ENCODE measurements at regions not wholly inside any gene's neighbourhood (a gene's known extent, or its start where the extent isn't known, plus 50 kb on each side); places are given as distances from the start of the nearest gene placed in this dataset.

GRCh38 chr9:71592400-71592799 lies 175.9 kb downstream of the CEMIP2 start:
- TF ChIP-seq CTCF (IDR thresholded peaks at IDR 0.05; ENCODE audit: partially characterized antibody, unreplicated experiment), result no peak
- H3K27me3 Mint-ChIP-seq (ENCODE audit: unreplicated experiment), result no peaks in the 10 kb centered on the region
- H3K27ac Mint-ChIP-seq (ENCODE audit: unreplicated experiment), result no peak overlapping the region
- no peak overlapping the region for H3K4me3 Mint-ChIP-seq (ENCODE audit: unreplicated experiment)
- H3K9me3 Mint-ChIP-seq (ENCODE audit: unreplicated experiment), result peaks cover 2% of the 10 kb centered on the region
- H3K36me3 Mint-ChIP-seq (ENCODE audit: unreplicated experiment), result peaks cover 5% of the 10 kb centered on the region
- no peak for DNase-seq
- H3K4me1 Mint-ChIP-seq (ENCODE audit: low read depth, unreplicated experiment), result no peaks in the 10 kb centered on the region

GRCh38 chr9:71590362-71590761 lies 178.0 kb downstream of the CEMIP2 start:
- Mint-ChIP-seq H3K27ac (ENCODE audit: unreplicated experiment) (no peak overlapping the region), H3K27me3 (ENCODE audit: unreplicated experiment) (no peaks in the 10 kb centered on the region), H3K4me1 (ENCODE audit: low read depth, unreplicated experiment) (no peaks in the 10 kb centered on the region), H3K4me3 (ENCODE audit: unreplicated experiment) (no peak overlapping the region), H3K9me3 (ENCODE audit: unreplicated experiment) (no peaks in the 10 kb centered on the region), H3K36me3 (ENCODE audit: unreplicated experiment) (no peaks in the 10 kb centered on the region)
- DNase-seq, result no peak
- no peak for TF ChIP-seq CTCF (IDR thresholded peaks at IDR 0.05; ENCODE audit: partially characterized antibody, unreplicated experiment)

- no peak overlapping the region for H3K27ac Mint-ChIP-seq (ENCODE audit: unreplicated experiment)
- DNase-seq, result no peak
- no peaks in the 10 kb centered on the region for H3K9me3 Mint-ChIP-seq (ENCODE audit: unreplicated experiment)
- TF ChIP-seq CTCF (IDR thresholded peaks at IDR 0.05; ENCODE audit: partially characterized antibody, unreplicated experiment), result no peak
- H3K4me3 Mint-ChIP-seq (ENCODE audit: unreplicated experiment), result no peak overlapping the region
- no peaks in the 10 kb centered on the region for H3K36me3 Mint-ChIP-seq (ENCODE audit: unreplicated experiment)
- no peaks in the 10 kb centered on the region for H3K27me3 Mint-ChIP-seq (ENCODE audit: unreplicated experiment)
- no peaks in the 10 kb centered on the region for H3K4me1 Mint-ChIP-seq (ENCODE audit: low read depth, unreplicated experiment)
Observed at GRCh38 chr9:71589612-71590011, 178.7 kb downstream of the CEMIP2 start.

GRCh38 chr9:71587576-71588362 lies 180.5 kb downstream of the CEMIP2 start:
- no peak for TF ChIP-seq CTCF (IDR thresholded peaks at IDR 0.05; ENCODE audit: partially characterized antibody, unreplicated experiment)
- H3K9me3 Mint-ChIP-seq (ENCODE audit: unreplicated experiment), result no peaks in the 10 kb centered on the region
- no peak overlapping the region for H3K4me3 Mint-ChIP-seq (ENCODE audit: unreplicated experiment)
- peaks cover 9% of the 10 kb centered on the region for H3K4me1 Mint-ChIP-seq (ENCODE audit: low read depth, unreplicated experiment)
- H3K27ac Mint-ChIP-seq (ENCODE audit: unreplicated experiment), result no peak overlapping the region
- no peak for DNase-seq
- no peaks in the 10 kb centered on the region for H3K36me3 Mint-ChIP-seq (ENCODE audit: unreplicated experiment)
- no peaks in the 10 kb centered on the region for H3K27me3 Mint-ChIP-seq (ENCODE audit: unreplicated experiment)

GRCh38 chr9:71583792-71584191 lies 184.5 kb downstream of the CEMIP2 start:
- H3K36me3 Mint-ChIP-seq (ENCODE audit: unreplicated experiment), result no peaks in the 10 kb centered on the region
- no peak overlapping the region for H3K4me3 Mint-ChIP-seq (ENCODE audit: unreplicated experiment)
- H3K27ac Mint-ChIP-seq (ENCODE audit: unreplicated experiment), result no peak overlapping the region
- TF ChIP-seq CTCF (IDR thresholded peaks at IDR 0.05; ENCODE audit: partially characterized antibody, unreplicated experiment), result no peak
- H3K27me3 Mint-ChIP-seq (ENCODE audit: unreplicated experiment), result no peaks in the 10 kb centered on the region
- no peak for DNase-seq
- H3K4me1 Mint-ChIP-seq (ENCODE audit: low read depth, unreplicated experiment), result peaks cover 27% of the 10 kb centered on the region
- peaks cover 3% of the 10 kb centered on the region for H3K9me3 Mint-ChIP-seq (ENCODE audit: unreplicated experiment)
